ENCODE measurements at regions not wholly inside any gene's neighbourhood (a gene's known extent, or its start where the extent isn't known, plus 50 kb on each side); places are given as distances from the start of the nearest gene placed in this dataset.

GRCh38 chr2:7094231-7094741 is 177.1 kb downstream of the RNF144A start:
- no CpG with 5 or more reads among the region's 12 CpGs for WGBS (ENCODE audit: extremely low coverage, insufficient coverage, insufficient read length)
- H3K79me1 ChIP-seq (ENCODE audit: low read length), result no peaks in the 10 kb centered on the region
- H3K27ac ChIP-seq (ENCODE audit: low read depth, low read length), result no peak overlapping the region
- H3K18ac ChIP-seq (ENCODE audit: low read length), result no peak overlapping the region
- H3K14ac ChIP-seq (ENCODE audit: low read length), result no peak overlapping the region
- H3K4me2 ChIP-seq (ENCODE audit: low read length), result no peak overlapping the region
- H4K12ac ChIP-seq (ENCODE audit: low read depth, low read length), result no peak overlapping the region
- H3K23ac ChIP-seq (ENCODE audit: low read length), result no peak overlapping the region
- no peaks in the 10 kb centered on the region for H3K79me2 ChIP-seq (ENCODE audit: control insufficient read depth, insufficient read depth, low read length, poor library complexity)
- H2BK12ac ChIP-seq (ENCODE audit: low read length), result no peak overlapping the region
- H3K4me3 ChIP-seq (ENCODE audit: low read depth, low read length), result no peak overlapping the region
- no peak overlapping the region for H4K91ac ChIP-seq (ENCODE audit: low read depth, low read length)
- H3K36me3 ChIP-seq (ENCODE audit: control insufficient read depth in 1 of 2, insufficient read depth in 2 of 2, low read length in 2 of 2), result no peaks in the 10 kb centered on the region
- H3K9me3 ChIP-seq (ENCODE audit: insufficient read depth, low read depth, low read length), result peaks cover 2% of the 10 kb centered on the region
- H3K4me1 ChIP-seq (ENCODE audit: control insufficient read depth in 1 of 2, insufficient read depth in 2 of 2, low read length in 2 of 2), result peaks cover 2 to 3% of the 10 kb centered on the region in 2 experiments
- H2AK5ac ChIP-seq (ENCODE audit: low read length), result no peak overlapping the region
- no peak overlapping the region for H3K4ac ChIP-seq (ENCODE audit: low read depth, low read length)
- H2AFZ ChIP-seq (ENCODE audit: insufficient read depth, low read length, poor library complexity), result no peak overlapping the region
- H3K9ac ChIP-seq (ENCODE audit: low read length), result no peak overlapping the region
- no peak overlapping the region for H2BK5ac ChIP-seq (ENCODE audit: low read depth, low read length, poor library complexity)
- H4K8ac ChIP-seq (ENCODE audit: low read depth, low read length), result no peak overlapping the region
- H2BK120ac ChIP-seq (ENCODE audit: insufficient read depth, low read length, poor library complexity), result no peak overlapping the region
- no peak for DNase-seq
- H3K27me3 ChIP-seq (ENCODE audit: insufficient read depth, low read length), result no peaks in the 10 kb centered on the region

- H2BK12ac ChIP-seq (ENCODE audit: low read length), result no peak overlapping the region
- no peak overlapping the region for H4K12ac ChIP-seq (ENCODE audit: low read depth, low read length)
- H3K23ac ChIP-seq (ENCODE audit: low read length), result no peak overlapping the region
- H2AFZ ChIP-seq (ENCODE audit: insufficient read depth, low read length, poor library complexity), result no peak overlapping the region
- no peak overlapping the region for H3K9ac ChIP-seq (ENCODE audit: low read length)
- no peaks in the 10 kb centered on the region for H3K36me3 ChIP-seq (ENCODE audit: control insufficient read depth in 1 of 2, insufficient read depth in 2 of 2, low read length in 2 of 2)
- no peak overlapping the region for H2BK5ac ChIP-seq (ENCODE audit: low read depth, low read length, poor library complexity)
- H3K27me3 ChIP-seq (ENCODE audit: insufficient read depth, low read length), result no peaks in the 10 kb centered on the region
- no peak overlapping the region for H3K14ac ChIP-seq (ENCODE audit: low read length)
- no peak overlapping the region for H3K18ac ChIP-seq (ENCODE audit: low read length)
- H3K4me1 ChIP-seq (ENCODE audit: control insufficient read depth in 1 of 2, insufficient read depth in 2 of 2, low read length in 2 of 2), result peaks cover 2 to 3% of the 10 kb centered on the region in 2 experiments
- H4K8ac ChIP-seq (ENCODE audit: low read depth, low read length), result no peak overlapping the region
- H3K4me3 ChIP-seq (ENCODE audit: low read depth, low read length), result no peak overlapping the region
- H4K91ac ChIP-seq (ENCODE audit: low read depth, low read length), result no peak overlapping the region
- H3K27ac ChIP-seq (ENCODE audit: low read depth, low read length), result no peak overlapping the region
- peaks cover 2% of the 10 kb centered on the region for H3K9me3 ChIP-seq (ENCODE audit: insufficient read depth, low read depth, low read length)
- DNase-seq, result no peak
- WGBS (ENCODE audit: extremely low coverage, insufficient coverage, insufficient read length), result no CpG with 5 or more reads among the region's 20 CpGs
- no peaks in the 10 kb centered on the region for H3K79me2 ChIP-seq (ENCODE audit: control insufficient read depth, insufficient read depth, low read length, poor library complexity)
- H3K4me2 ChIP-seq (ENCODE audit: low read length), result no peak overlapping the region
- H2AK5ac ChIP-seq (ENCODE audit: low read length), result no peak overlapping the region
- H3K79me1 ChIP-seq (ENCODE audit: low read length), result no peaks in the 10 kb centered on the region
- H3K4ac ChIP-seq (ENCODE audit: low read depth, low read length), result no peak overlapping the region
- H2BK120ac ChIP-seq (ENCODE audit: insufficient read depth, low read length, poor library complexity), result no peak overlapping the region
These were observed 179.6 kb downstream of the RNF144A start for GRCh38 chr2:7096726-7097352.

- H3K9me3 ChIP-seq (ENCODE audit: insufficient read depth, low read depth, low read length), result peaks cover 2% of the 10 kb centered on the region
- H3K4me3 ChIP-seq (ENCODE audit: low read depth, low read length), result no peak overlapping the region
- no peak overlapping the region for H3K23ac ChIP-seq (ENCODE audit: low read length)
- H3K4me2 ChIP-seq (ENCODE audit: low read length), result peak overlapping the region; percentile 51
- no peak overlapping the region for H4K91ac ChIP-seq (ENCODE audit: low read depth, low read length)
- peak overlapping the region; percentile 43 for H2AFZ ChIP-seq (ENCODE audit: insufficient read depth, low read length, poor library complexity)
- DNase-seq, result peak; percentile 69 to 82
- no peak overlapping the region for H3K9ac ChIP-seq (ENCODE audit: low read length)
- no peak overlapping the region for H3K4ac ChIP-seq (ENCODE audit: low read depth, low read length)
- no peak overlapping the region for H3K18ac ChIP-seq (ENCODE audit: low read length)
- no peak overlapping the region for H3K14ac ChIP-seq (ENCODE audit: low read length)
- no peak overlapping the region for H2BK12ac ChIP-seq (ENCODE audit: low read length)
- H4K12ac ChIP-seq (ENCODE audit: low read depth, low read length), result peak overlapping the region; percentile 59
- no peak overlapping the region for H2AK5ac ChIP-seq (ENCODE audit: low read length)
- no peaks in the 10 kb centered on the region for H3K36me3 ChIP-seq (ENCODE audit: control insufficient read depth in 1 of 2, insufficient read depth in 2 of 2, low read length in 2 of 2)
- H2BK120ac ChIP-seq (ENCODE audit: insufficient read depth, low read length, poor library complexity), result no peak overlapping the region
- WGBS (ENCODE audit: extremely low coverage, insufficient coverage, insufficient read length), result no CpG with 5 or more reads among the region's 18 CpGs
- no peaks in the 10 kb centered on the region for H3K27me3 ChIP-seq (ENCODE audit: insufficient read depth, low read length)
- no peaks in the 10 kb centered on the region for H3K79me1 ChIP-seq (ENCODE audit: low read length)
- peak overlapping the region; percentile 74 for H4K8ac ChIP-seq (ENCODE audit: low read depth, low read length)
- H3K79me2 ChIP-seq (ENCODE audit: control insufficient read depth, insufficient read depth, low read length, poor library complexity), result no peaks in the 10 kb centered on the region
- H3K27ac ChIP-seq (ENCODE audit: low read depth, low read length), result no peak overlapping the region
- H3K4me1 ChIP-seq (ENCODE audit: control insufficient read depth in 1 of 2, insufficient read depth in 2 of 2, low read length in 2 of 2), result peaks cover 2 to 3% of the 10 kb centered on the region in 2 experiments
- H2BK5ac ChIP-seq (ENCODE audit: low read depth, low read length, poor library complexity), result no peak overlapping the region
These were observed 180.2 kb downstream of the RNF144A start for GRCh38 chr2:7097353-7097895.

- H3K14ac ChIP-seq (ENCODE audit: low read length), result no peak overlapping the region
- H2BK5ac ChIP-seq (ENCODE audit: low read depth, low read length, poor library complexity), result no peak overlapping the region
- H3K79me1 ChIP-seq (ENCODE audit: low read length), result no peaks in the 10 kb centered on the region
- H3K4me2 ChIP-seq (ENCODE audit: low read length), result no peak overlapping the region
- H3K23ac ChIP-seq (ENCODE audit: low read length), result no peak overlapping the region
- no peak overlapping the region for H4K8ac ChIP-seq (ENCODE audit: low read depth, low read length)
- no peak overlapping the region for H3K4me3 ChIP-seq (ENCODE audit: low read depth, low read length)
- DNase-seq, result no peak
- H2BK12ac ChIP-seq (ENCODE audit: low read length), result no peak overlapping the region
- peaks cover 2 to 3% of the 10 kb centered on the region in 2 experiments for H3K4me1 ChIP-seq (ENCODE audit: control insufficient read depth in 1 of 2, insufficient read depth in 2 of 2, low read length in 2 of 2)
- no peaks in the 10 kb centered on the region for H3K27me3 ChIP-seq (ENCODE audit: insufficient read depth, low read length)
- H2BK120ac ChIP-seq (ENCODE audit: insufficient read depth, low read length, poor library complexity), result no peak overlapping the region
- no peaks in the 10 kb centered on the region for H3K36me3 ChIP-seq (ENCODE audit: control insufficient read depth in 1 of 2, insufficient read depth in 2 of 2, low read length in 2 of 2)
- H3K18ac ChIP-seq (ENCODE audit: low read length), result no peak overlapping the region
- no peak overlapping the region for H3K27ac ChIP-seq (ENCODE audit: low read depth, low read length)
- H3K9me3 ChIP-seq (ENCODE audit: insufficient read depth, low read depth, low read length), result peaks cover under 1% of the 10 kb centered on the region
- no peak overlapping the region for H2AFZ ChIP-seq (ENCODE audit: insufficient read depth, low read length, poor library complexity)
- WGBS (ENCODE audit: extremely low coverage, insufficient coverage, insufficient read length), result no CpG with 5 or more reads among the region's 4 CpGs
- no peaks in the 10 kb centered on the region for H3K79me2 ChIP-seq (ENCODE audit: control insufficient read depth, insufficient read depth, low read length, poor library complexity)
- no peak overlapping the region for H4K12ac ChIP-seq (ENCODE audit: low read depth, low read length)
- H2AK5ac ChIP-seq (ENCODE audit: low read length), result no peak overlapping the region
- H3K9ac ChIP-seq (ENCODE audit: low read length), result no peak overlapping the region
- no peak overlapping the region for H3K4ac ChIP-seq (ENCODE audit: low read depth, low read length)
- H4K91ac ChIP-seq (ENCODE audit: low read depth, low read length), result no peak overlapping the region
These were observed 181.6 kb downstream of the RNF144A start for GRCh38 chr2:7098816-7099215.

Measured in trophoblast cell (in vitro differentiated cells and primary cell).